ENCODE measurements at regions not wholly inside any gene's neighbourhood (a gene's known extent, or its start where the extent isn't known, plus 50 kb on each side); places are given as distances from the start of the nearest gene placed in this dataset.
"Not testable (repeated sequence)": the region's sequence is repeated elsewhere in the genome, so short reads cannot be mapped to it uniquely, and the experiment has no call there.

- no peak for DNase-seq
Observed at GRCh38 chr10:78658645-78659597, 409.8 kb upstream of the ZMIZ1 start.

GRCh38 chr10:78659598-78659967 lies 409.2 kb upstream of the ZMIZ1 start:
- DNase-seq: no peak

DNA sequence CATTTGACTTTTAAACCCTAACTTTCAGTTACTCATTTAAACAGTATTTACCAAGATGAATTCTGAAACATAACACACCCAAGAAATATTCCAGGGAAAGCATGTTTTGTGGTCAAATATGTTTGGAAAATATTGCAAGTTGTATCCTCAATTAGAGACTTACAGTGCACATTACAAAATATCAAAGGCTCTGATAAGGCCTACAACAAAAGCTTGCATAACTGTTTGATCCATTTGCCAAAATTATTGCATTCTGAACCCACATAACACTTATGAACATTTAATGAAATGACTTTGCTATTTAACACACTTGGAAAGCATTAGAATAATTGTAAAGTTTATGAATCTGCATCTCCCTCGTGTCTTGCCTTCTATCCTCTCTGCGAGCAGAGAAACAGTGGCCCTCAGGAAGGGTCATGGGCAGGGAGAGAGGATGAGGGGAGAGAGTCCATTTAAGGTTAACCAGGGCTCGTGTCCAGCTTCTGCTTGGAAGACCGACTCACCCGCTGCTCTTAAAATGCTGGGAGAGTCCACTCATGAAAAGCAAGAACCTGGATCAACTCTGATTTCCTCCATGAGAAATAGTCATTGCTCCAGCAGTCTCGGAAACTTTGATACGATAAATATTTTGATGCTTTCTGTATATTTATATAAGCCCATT lies 408.2 kb upstream of the ZMIZ1 start:
- no peak for DNase-seq

DNA sequence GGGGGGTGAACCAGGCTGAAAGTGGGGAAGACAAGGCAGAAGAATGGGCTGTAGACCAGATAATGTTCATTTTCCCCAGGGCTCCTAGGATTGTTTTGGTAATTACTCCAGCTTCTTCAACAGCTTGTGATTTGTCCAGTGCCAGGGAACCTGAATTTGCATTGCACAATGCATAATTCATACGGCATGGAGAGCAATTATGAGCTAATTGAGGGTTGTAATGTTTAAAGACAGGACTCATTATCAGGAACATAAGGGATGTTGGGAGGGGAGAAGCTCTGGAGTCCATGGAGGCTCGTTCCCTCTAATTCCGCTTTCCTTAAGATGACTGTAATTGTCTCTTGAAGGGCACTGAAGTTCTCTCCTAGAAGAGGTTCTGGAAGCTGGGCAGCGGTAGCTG lies 405.0 kb upstream of the ZMIZ1 start:
- DNase-seq: no peak

DNA sequence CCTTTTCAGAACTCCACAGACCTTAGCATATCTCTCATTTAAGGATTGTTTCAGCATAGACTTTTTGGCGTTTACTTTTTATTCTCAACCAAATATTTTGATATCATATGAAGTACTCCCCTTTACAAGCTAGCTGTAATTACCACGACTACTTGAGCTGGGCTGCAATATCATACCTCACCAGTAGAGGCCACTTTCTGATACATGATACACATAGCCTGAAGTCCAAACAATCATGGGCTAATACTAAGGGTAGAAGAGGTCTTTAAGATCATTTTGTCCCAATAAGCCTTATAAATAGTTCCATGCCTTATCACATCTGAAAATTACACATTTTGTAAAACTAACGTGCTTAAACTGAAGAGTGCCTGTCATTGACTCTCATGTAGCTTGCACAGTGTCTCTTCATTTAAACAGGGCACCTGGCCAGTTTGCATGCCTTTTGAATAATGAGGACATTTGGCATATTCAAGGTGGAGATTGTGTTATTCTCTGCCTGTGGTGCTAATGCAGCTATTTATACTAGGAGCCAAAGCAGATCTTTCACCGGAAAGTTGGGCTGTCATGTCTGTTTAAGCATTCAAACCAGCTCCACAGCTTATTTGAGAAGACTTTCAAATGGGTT lies 403.7 kb upstream of the ZMIZ1 start:
- no peak for DNase-seq

DNA sequence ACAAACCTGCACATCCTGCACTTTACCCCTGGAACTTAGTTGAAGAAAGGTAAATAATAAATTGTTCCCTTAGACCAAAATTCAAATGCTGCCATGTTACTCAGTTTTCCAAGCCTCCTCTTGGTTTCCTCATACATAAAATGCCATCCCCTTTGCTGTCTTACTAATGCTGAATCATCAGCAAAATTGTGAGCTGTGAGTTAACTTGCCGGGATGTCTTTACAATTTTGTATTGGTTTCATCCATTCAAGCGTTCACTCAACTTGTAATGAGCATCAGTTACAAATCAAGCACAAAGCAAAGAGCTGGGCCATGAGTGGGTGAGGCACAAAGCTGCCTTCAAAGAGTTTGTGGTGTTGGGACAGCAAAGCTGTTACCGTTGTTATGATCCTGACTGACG lies 395.8 kb upstream of the ZMIZ1 start:
- DNase-seq: no peak

DNA sequence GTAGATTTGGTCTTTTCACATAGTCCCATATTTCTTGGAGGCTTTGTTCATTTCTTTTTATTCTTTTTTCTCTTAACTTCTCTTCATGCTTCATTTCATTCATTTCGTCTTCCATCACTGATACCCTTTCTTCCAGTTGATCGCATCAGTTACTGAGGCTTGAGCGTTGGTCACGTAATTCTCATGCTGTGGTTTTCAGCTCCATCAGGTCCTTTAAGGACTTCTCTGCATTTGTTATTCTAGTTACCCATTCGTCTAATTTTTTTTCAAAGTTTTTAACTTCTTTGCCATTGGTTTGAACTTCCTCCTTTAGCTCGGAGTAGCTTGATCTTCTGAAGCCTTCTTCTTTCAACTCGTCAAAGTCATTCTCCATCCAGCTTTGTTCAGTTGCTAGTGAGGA lies 387.6 kb upstream of the ZMIZ1 start:
- not testable (repeated sequence) for DNase-seq

GRCh38 chr10:78681986-78682385 lies 386.8 kb upstream of the ZMIZ1 start:
- DNase-seq: not testable (repeated sequence)

DNA sequence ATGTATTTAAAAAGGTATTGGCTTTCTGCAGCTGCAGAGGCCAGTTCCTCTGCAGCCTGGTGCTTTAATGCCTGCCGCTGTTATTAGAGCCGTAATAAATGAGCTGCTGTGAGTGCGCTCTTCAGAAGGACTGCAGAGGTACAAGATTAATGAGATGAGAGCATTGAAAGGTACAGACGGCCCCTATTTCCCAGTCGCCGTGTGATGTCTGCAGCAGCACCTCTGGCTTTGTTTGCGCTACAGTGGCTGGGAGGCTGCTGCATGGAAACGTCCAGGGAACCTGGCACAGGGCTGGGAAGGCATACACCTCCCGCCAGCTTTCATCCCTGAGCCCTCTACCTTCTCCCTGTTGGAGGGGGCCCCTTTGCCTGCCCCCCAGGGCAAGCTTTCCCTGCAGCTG lies 383.8 kb upstream of the ZMIZ1 start:
- peak; percentile 70 for DNase-seq

DNA sequence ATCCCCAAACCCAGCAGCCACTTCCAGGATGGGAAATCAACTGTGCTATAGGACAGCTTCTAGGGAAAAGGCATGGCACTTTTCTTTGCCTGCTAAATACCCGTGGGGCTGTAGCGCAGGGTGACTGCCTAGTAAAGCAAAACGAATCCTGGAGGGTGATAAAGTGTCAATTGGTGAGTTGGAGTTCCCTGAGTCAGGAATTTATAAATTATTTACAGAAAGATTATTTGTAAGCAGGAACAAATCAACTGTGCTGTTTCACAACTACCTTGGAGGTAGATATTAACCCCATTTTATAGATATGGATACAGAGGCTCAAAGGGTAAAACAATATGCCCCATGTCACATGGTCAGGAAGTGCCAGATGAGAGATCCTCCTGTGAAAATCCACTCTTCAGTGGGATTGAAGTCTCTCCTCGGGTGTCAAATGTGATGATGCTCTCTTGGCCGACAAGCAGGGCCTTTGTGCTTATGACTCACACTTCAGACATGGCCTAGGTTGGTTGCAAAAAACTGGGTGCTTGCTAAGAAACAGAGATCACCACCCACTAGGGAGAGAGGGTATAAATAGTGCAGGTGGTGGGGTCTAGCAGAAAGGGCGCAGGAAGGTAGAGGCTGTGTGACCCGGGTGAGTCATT lies 383.2 kb upstream of the ZMIZ1 start:
- no peak for DNase-seq

GRCh38 chr10:78686444-78687060 lies 382.2 kb upstream of the ZMIZ1 start:
- no peak for DNase-seq

GRCh38 chr10:78687626-78688025 lies 381.1 kb upstream of the ZMIZ1 start:
- DNase-seq: no peak

DNA sequence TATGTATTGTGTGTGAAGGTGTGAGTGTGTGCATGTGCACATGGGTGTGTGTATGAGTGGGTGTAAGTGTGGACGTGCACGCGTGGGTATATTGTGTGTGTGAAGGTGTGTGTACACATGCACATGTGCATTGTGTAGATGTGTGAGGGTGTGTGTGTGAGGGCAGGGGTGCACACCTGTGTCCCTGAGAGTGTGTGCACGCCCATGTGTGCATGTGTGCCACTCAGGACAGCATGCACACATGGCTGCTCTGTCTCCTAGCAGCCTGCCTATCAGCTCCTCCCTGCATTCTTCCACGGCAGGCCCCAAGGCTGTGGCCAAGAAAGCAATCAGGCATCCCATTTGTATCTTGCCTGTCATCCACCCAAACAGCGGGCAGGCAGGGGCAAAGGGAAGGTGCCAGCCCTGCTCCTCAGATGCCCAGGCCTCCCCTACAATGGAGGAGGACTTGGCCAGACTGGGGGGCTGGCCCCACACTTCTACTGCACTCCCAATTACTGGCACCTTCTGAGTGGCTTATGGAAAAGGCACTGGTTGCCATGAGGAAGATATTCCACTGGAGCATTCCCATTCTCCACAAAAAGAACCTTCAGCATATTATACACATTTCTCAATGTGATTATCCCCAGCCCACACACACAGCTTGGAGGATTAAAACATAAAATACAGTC lies 380.4 kb upstream of the ZMIZ1 start:
- DNase-seq: no peak

- DNase-seq: peak; percentile 84
Observed at GRCh38 chr10:78688901-78689583, 379.7 kb upstream of the ZMIZ1 start.

GRCh38 chr10:78689584-78689935 lies 379.2 kb upstream of the ZMIZ1 start:
- no peak for DNase-seq

DNA sequence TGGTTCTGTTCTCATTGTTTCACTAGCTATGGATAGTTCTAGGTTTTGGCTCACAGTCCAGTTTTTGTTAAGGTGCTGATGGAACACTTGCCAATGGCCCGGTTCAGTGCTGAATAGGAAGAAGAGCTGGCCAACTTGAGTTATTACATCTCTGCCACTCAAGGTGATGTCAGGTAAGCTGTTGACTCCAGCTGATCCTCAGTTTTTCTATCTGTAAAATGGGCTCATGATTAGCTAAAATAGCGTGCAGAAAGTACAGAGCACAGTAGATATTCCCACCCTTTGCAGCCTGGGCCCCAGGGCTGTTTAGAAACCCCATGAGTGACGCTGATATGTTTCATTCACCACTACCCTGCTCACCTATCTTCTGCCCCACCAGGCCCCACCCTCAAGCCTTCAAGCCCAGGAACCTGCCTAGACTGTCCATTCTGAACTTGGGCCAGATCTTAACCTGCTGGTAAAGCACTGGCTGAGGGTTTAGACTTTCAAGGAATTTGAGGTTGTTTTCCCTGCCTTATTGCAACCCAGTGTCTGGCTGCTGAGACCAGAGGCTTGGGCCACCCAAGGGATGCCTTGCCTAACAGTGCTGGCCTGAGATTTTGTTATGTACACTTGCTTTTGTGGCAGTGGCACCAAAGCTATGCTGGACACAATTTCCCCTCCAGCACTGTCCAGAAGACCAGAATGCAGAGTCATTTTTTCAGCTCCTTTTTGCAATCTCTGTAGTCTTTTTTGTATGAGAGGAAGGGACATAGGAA lies 378.2 kb upstream of the ZMIZ1 start:
- no peak for DNase-seq

DNA sequence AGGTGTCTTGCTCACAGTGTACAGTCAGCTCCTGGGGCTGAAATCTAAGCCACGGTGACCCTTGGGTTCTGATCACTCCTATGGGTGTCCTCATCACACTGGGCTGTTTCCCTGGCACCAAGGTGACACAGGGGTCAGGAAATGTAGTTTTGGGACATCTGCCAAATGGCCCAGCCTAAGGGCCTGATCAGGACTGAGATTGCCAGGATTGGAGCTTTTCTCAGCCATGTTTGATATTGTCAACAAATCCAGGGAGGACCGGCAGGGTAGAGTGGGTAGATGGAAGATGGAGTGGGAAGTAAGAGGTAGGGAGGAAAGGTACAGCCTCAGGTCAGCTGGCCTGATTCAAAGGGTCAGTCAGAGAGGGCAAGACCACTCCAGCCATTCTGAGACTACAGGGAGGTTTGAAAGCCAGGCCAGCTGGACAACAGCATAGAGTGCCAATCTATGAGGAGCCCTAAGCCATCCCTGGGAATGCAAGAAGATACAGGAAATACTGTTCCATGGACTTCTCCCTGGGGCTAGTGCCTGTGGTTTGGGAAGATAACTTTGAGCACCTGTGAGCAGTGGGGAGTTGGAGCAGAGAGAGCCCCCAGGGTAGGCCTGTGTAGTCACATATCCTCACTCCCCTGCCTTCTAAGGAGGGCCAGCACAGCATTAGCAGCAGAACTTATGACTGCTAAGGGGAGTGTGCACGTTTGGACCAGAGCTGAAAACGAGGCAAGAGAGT lies 377.3 kb upstream of the ZMIZ1 start:
- DNase-seq: peak; percentile 18

GRCh38 chr10:78692071-78692470 lies 376.7 kb upstream of the ZMIZ1 start:
- peak; percentile 25 for DNase-seq

DNA sequence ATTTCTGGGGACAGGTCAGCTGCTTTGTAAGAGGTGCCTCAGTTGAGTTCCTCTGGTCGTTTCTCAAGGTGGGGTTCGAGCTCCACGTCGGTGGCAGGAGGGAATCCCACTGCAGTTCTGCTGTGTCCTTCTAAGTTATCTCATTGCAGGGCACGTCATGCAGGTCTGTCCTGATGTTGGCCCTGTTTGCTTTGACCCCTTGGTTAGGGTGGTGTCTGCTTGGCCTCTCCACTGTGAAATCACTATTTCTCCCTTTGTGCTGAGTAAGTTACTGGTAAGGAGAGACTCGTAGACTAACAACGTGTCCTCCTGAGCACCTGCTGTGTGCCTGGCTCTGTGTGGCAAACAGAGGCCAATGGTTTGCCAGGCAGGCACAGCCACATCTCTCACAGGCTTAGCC lies 372.9 kb upstream of the ZMIZ1 start:
- DNase-seq: no peak

GRCh38 chr10:78696791-78697395 lies 371.9 kb upstream of the ZMIZ1 start:
- peak; percentile 48 for DNase-seq
